ENCODE measurements at regions not wholly inside any gene's neighbourhood (a gene's known extent, or its start where the extent isn't known, plus 50 kb on each side); places are given as distances from the start of the nearest gene placed in this dataset.
"Not testable (repeated sequence)": the region's sequence is repeated elsewhere in the genome, so short reads cannot be mapped to it uniquely, and the experiment has no call there.

DNA sequence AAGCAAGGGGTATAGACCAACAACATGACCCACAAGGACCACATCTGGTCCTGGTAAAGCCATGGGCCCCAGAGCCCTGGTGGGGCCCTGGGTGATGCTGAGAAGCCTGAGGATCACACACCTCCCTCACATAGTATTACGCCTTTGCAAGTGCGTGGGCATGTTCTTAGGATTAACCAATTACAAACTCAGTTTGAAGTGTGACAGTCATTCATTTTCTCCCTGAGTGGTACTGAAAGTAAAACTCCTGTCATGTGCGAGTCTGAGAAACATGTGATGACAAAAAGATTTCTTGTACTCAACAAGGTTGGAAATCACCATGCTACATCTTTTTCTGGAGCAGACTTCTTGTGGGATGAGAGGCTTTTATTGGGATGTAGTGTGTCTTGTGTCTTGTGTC, 315.3 kb upstream of the DUSP10 start:
- DNase-seq (ENCODE audit: extremely low read depth, low read depth) = no peak
- TF ChIP-seq, protein P1, sequence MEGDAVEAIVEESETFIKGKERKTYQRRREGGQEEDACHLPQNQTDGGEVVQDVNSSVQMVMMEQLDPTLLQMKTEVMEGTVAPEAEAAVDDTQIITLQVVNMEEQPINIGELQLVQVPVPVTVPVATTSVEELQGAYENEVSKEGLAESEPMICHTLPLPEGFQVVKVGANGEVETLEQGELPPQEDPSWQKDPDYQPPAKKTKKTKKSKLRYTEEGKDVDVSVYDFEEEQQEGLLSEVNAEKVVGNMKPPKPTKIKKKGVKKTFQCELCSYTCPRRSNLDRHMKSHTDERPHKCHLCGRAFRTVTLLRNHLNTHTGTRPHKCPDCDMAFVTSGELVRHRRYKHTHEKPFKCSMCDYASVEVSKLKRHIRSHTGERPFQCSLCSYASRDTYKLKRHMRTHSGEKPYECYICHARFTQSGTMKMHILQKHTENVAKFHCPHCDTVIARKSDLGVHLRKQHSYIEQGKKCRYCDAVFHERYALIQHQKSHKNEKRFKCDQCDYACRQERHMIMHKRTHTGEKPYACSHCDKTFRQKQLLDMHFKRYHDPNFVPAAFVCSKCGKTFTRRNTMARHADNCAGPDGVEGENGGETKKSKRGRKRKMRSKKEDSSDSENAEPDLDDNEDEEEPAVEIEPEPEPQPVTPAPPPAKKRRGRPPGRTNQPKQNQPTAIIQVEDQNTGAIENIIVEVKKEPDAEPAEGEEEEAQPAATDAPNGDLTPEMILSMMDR (IDR thresholded peaks at IDR 0.05; ENCODE audit: low read depth, low read length) = no peak

DNA sequence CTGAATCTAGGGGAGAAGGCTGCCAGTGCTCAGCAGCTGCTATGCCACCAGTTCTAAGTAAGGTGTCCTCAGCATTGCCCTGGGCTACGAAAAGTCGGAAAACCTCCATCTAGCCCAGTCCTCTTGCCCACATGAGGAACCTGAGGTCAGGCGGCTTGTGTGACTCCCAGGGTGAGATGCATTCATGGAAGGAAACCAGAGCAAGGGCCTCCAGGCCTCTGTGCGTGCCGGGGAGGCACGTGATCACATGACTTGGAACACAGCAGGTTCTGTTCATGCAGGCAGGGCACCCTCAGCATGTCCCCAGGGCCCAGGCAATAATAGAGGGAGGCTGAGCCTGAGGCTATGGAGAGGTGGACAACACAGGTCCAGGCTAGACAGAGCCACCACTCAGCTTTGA, 312.5 kb upstream of the DUSP10 start:
- TF ChIP-seq, protein P1 (IDR thresholded peaks at IDR 0.05; ENCODE audit: low read depth, low read length) = no peak
- DNase-seq (ENCODE audit: extremely low read depth, low read depth) = no peak

- no peak for DNase-seq (ENCODE audit: extremely low read depth, low read depth)
- TF ChIP-seq, protein P1 (IDR thresholded peaks at IDR 0.05; ENCODE audit: low read depth, low read length) = no peak
These were observed 312.0 kb upstream of the DUSP10 start for GRCh38 chr1:222053790-222054294.

- not testable (repeated sequence) for DNase-seq (ENCODE audit: extremely low read depth, low read depth)
These were observed 309.4 kb upstream of the DUSP10 start for GRCh38 chr1:222051311-222051710.

- DNase-seq (ENCODE audit: extremely low read depth, low read depth) = not testable (repeated sequence)
These were observed 307.8 kb upstream of the DUSP10 start for GRCh38 chr1:222049661-222050060.

- TF ChIP-seq, protein P1 (IDR thresholded peaks at IDR 0.05; ENCODE audit: low read depth, low read length) = no peak
- DNase-seq (ENCODE audit: extremely low read depth, low read depth) = no peak
These were observed 307.3 kb upstream of the DUSP10 start for GRCh38 chr1:222049176-222049575.

DNA sequence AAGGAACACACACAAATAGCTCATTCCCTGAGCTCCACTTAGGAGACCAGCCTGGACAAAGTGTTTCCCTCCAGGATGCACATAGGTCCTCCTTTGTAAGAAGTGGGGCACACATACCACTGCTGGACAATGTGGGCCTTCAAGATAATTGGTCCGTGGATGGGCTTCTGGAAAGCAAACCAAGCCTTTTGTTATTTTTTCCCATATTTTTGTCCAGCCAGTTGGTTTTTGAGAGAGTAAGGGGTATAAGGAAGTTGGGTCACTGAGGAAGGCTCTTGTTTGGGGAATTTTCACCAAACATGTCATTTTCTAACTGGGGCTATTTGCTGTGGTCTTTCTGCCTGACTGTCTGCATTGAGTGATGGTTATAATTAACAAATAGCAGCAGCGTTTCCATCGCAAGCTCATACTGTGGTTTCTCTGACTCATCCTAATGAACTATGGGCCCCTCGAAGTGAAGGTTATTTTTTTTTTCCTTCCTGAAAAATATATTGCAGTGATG, 306.3 kb upstream of the DUSP10 start:
- no peak for DNase-seq (ENCODE audit: extremely low read depth, low read depth)
- TF ChIP-seq, protein P1 (IDR thresholded peaks at IDR 0.05; ENCODE audit: low read depth, low read length) = no peak

- DNase-seq (ENCODE audit: extremely low read depth, low read depth) = no peak
- TF ChIP-seq, protein P1 (IDR thresholded peaks at IDR 0.05; ENCODE audit: low read depth, low read length) = no peak
These were observed 305.5 kb upstream of the DUSP10 start for GRCh38 chr1:222047366-222047765.
